ENCODE measurements at regions not wholly inside any gene's neighbourhood (a gene's known extent, or its start where the extent isn't known, plus 50 kb on each side); places are given as distances from the start of the nearest gene placed in this dataset.
"Not testable (repeated sequence)": the region's sequence is repeated elsewhere in the genome, so short reads cannot be mapped to it uniquely, and the experiment has no call there.

GRCh38 chr4:138460477-138461414 lies 218.6 kb upstream of the SLC7A11 start:
- no peaks in the 10 kb centered on the region for H3K4me1 Mint-ChIP-seq (ENCODE audit: low read depth, unreplicated experiment)
- H3K4me3 Mint-ChIP-seq (ENCODE audit: low read depth, unreplicated experiment) = no peak overlapping the region
- no peaks in the 10 kb centered on the region for H3K36me3 Mint-ChIP-seq (ENCODE audit: insufficient read depth, unreplicated experiment)
- H3K27ac Mint-ChIP-seq (ENCODE audit: unreplicated experiment) = no peak overlapping the region
- CTCF ChIA-PET = interaction anchor here (0.6 kb wide), 1 partner anchor 9 kb away, joined by 3 read pairs; no protein-coding TSS in a partner anchor
- H3K9me3 Mint-ChIP-seq (ENCODE audit: low read depth, unreplicated experiment) = no peaks in the 10 kb centered on the region
- intact Hi-C loops (cut with micrococcal nuclease; ENCODE audit: unreplicated experiment) = no loop called here
- DNase-seq = no peak
- H3K27me3 Mint-ChIP-seq (ENCODE audit: unreplicated experiment) = no peaks in the 10 kb centered on the region
- TF ChIP-seq CTCF (IDR thresholded peaks at IDR 0.05; ENCODE audit: unreplicated experiment) = no peak
- BruUV-seq (replicated peaks) = no TSS peak

GRCh38 chr4:138458751-138459150 lies 216.6 kb upstream of the SLC7A11 start:
- Mint-ChIP-seq H3K4me1 (ENCODE audit: low read depth, unreplicated experiment) (no peaks in the 10 kb centered on the region), H3K4me3 (ENCODE audit: low read depth, unreplicated experiment) (no peak overlapping the region), H3K9me3 (ENCODE audit: low read depth, unreplicated experiment) (no peaks in the 10 kb centered on the region), H3K36me3 (ENCODE audit: insufficient read depth, unreplicated experiment) (no peaks in the 10 kb centered on the region), H3K27me3 (ENCODE audit: unreplicated experiment) (no peaks in the 10 kb centered on the region), H3K27ac (ENCODE audit: unreplicated experiment) (no peak overlapping the region)
- intact Hi-C loops (cut with micrococcal nuclease; ENCODE audit: unreplicated experiment) = no loop called here
- no TSS peak for BruUV-seq (replicated peaks)
- CTCF ChIA-PET = no interaction called here
- TF ChIP-seq CTCF (IDR thresholded peaks at IDR 0.05; ENCODE audit: unreplicated experiment) = no peak
- DNase-seq = no peak

GRCh38 chr4:138456349-138456748 lies 214.2 kb upstream of the SLC7A11 start:
- not testable (repeated sequence) for H3K27ac Mint-ChIP-seq (ENCODE audit: unreplicated experiment)

GRCh38 chr4:138455097-138455496 lies 212.9 kb upstream of the SLC7A11 start:
- intact Hi-C loops (cut with micrococcal nuclease; ENCODE audit: unreplicated experiment) = no loop called here
- no TSS peak for BruUV-seq (replicated peaks)
- H3K36me3 Mint-ChIP-seq (ENCODE audit: insufficient read depth, unreplicated experiment) = no peaks in the 10 kb centered on the region
- no peak overlapping the region for H3K4me3 Mint-ChIP-seq (ENCODE audit: low read depth, unreplicated experiment)
- peaks cover 1% of the 10 kb centered on the region for H3K4me1 Mint-ChIP-seq (ENCODE audit: low read depth, unreplicated experiment)
- TF ChIP-seq CTCF (IDR thresholded peaks at IDR 0.05; ENCODE audit: unreplicated experiment) = no peak
- no peak for DNase-seq
- H3K27ac Mint-ChIP-seq (ENCODE audit: unreplicated experiment) = no peak overlapping the region
- no peaks in the 10 kb centered on the region for H3K27me3 Mint-ChIP-seq (ENCODE audit: unreplicated experiment)
- no peaks in the 10 kb centered on the region for H3K9me3 Mint-ChIP-seq (ENCODE audit: low read depth, unreplicated experiment)
- CTCF ChIA-PET = no interaction called here

More at GRCh38 chr4:138456349-138456748, 214.2 kb upstream of the SLC7A11 start:
- H3K4me3 Mint-ChIP-seq (ENCODE audit: low read depth, unreplicated experiment); H3K27me3 Mint-ChIP-seq (ENCODE audit: unreplicated experiment); CTCF ChIA-PET; BruUV-seq (replicated peaks); intact Hi-C loops (cut with micrococcal nuclease; ENCODE audit: unreplicated experiment); DNase-seq; H3K36me3 Mint-ChIP-seq (ENCODE audit: insufficient read depth, unreplicated experiment); H3K9me3 Mint-ChIP-seq (ENCODE audit: low read depth, unreplicated experiment); H3K4me1 Mint-ChIP-seq (ENCODE audit: low read depth, unreplicated experiment): not testable (repeated sequence)

GRCh38 chr4:138452826-138453225 lies 210.7 kb upstream of the SLC7A11 start:
- no peak for TF ChIP-seq CTCF (IDR thresholded peaks at IDR 0.05; ENCODE audit: unreplicated experiment)
- Mint-ChIP-seq H3K4me1 (ENCODE audit: low read depth, unreplicated experiment) (peaks cover 9% of the 10 kb centered on the region), H3K27me3 (ENCODE audit: unreplicated experiment) (no peaks in the 10 kb centered on the region), H3K9me3 (ENCODE audit: low read depth, unreplicated experiment) (no peaks in the 10 kb centered on the region), H3K27ac (ENCODE audit: unreplicated experiment) (no peak overlapping the region), H3K36me3 (ENCODE audit: insufficient read depth, unreplicated experiment) (peaks cover 2% of the 10 kb centered on the region), H3K4me3 (ENCODE audit: low read depth, unreplicated experiment) (no peak overlapping the region)
- no TSS peak for BruUV-seq (replicated peaks)
- intact Hi-C loops (cut with micrococcal nuclease; ENCODE audit: unreplicated experiment) = no loop called here
- CTCF ChIA-PET = no interaction called here
- DNase-seq = no peak

All from Calu3 (cell line).